Osteoblast (primary cell): ENCODE measurements at regions not wholly inside any gene's neighbourhood (a gene's known extent, or its start where the extent isn't known, plus 50 kb on each side); places are given as distances from the start of the nearest gene placed in this dataset.
A peak's percentile ranks its signal among the peaks of the same experiment; 100 is the strongest.

Experiments used
- DNase-seq: peaks from one replicate; pipeline ENCODE4 v3.0.0; 2011; ENCODE audit warnings: low spot score, mixed read lengths; ENCODE audit not compliant: insufficient read length; ENCODE audit errors: missing footprints
- H2AFZ ChIP-seq: 2 replicates; pipeline ENCODE4 v1.6.0; 2011; ENCODE audit warnings: mild to moderate bottlenecking, low read length
- H3K27ac ChIP-seq: 2 replicates; pipeline ENCODE4 v1.5.1; 2011; ENCODE audit warnings: mild to moderate bottlenecking, low read depth, low read length, moderate library complexity
- H3K27me3 ChIP-seq: 2 replicates; pipeline ENCODE4 v1.6.0; 2012; ENCODE audit warnings: mild to moderate bottlenecking, control low read depth, inconsistent platforms, low read length, moderate library complexity; ENCODE audit not compliant: insufficient read depth
- H3K36me3 ChIP-seq: 2 replicates; pipeline ENCODE4 v1.5.1; 2011; ENCODE audit warnings: mild to moderate bottlenecking, low read length, control low read depth, moderate library complexity; ENCODE audit not compliant: insufficient read depth
- H3K4me1 ChIP-seq: 2 replicates; pipeline ENCODE4 v1.5.1; 2011; ENCODE audit warnings: mild to moderate bottlenecking, low read length, control low read depth, moderate library complexity; ENCODE audit not compliant: insufficient read depth
- H3K4me2 ChIP-seq: 2 replicates; pipeline ENCODE4 v1.6.0; 2011; ENCODE audit warnings: mild to moderate bottlenecking, low read length; ENCODE audit not compliant: insufficient read depth
- H3K4me3 ChIP-seq: fragments of 200-600 bp; sonication (generic); 3 replicates; pipeline ENCODE4 v1.5.1; 2012; ENCODE audit warnings: mild to moderate bottlenecking, low read length, inconsistent platforms; ENCODE audit not compliant: insufficient read depth
- H3K79me2 ChIP-seq: 2 replicates; pipeline ENCODE4 v1.6.0; 2012; ENCODE audit warnings: mild to moderate bottlenecking, low read length, control low read depth, inconsistent platforms; ENCODE audit not compliant: insufficient read depth
- H3K9me3 ChIP-seq: 2 replicates; pipeline ENCODE4 v1.5.1; 2011; ENCODE audit warnings: low read depth, low read length, control low read depth
- H4K20me1 ChIP-seq: 2 replicates; pipeline ENCODE4 v1.6.0; 2012; ENCODE audit warnings: mild to moderate bottlenecking, low read length, control low read depth; ENCODE audit not compliant: insufficient read depth
- TF ChIP-seq, protein P1 (sequence below): IDR thresholded peaks from 2 replicates; pipeline ENCODE4 v1.5.1; 2011; ENCODE audit warnings: mild to moderate bottlenecking, low read depth, low read length, moderate library complexity; ENCODE audit errors: extremely low read depth

DNA sequence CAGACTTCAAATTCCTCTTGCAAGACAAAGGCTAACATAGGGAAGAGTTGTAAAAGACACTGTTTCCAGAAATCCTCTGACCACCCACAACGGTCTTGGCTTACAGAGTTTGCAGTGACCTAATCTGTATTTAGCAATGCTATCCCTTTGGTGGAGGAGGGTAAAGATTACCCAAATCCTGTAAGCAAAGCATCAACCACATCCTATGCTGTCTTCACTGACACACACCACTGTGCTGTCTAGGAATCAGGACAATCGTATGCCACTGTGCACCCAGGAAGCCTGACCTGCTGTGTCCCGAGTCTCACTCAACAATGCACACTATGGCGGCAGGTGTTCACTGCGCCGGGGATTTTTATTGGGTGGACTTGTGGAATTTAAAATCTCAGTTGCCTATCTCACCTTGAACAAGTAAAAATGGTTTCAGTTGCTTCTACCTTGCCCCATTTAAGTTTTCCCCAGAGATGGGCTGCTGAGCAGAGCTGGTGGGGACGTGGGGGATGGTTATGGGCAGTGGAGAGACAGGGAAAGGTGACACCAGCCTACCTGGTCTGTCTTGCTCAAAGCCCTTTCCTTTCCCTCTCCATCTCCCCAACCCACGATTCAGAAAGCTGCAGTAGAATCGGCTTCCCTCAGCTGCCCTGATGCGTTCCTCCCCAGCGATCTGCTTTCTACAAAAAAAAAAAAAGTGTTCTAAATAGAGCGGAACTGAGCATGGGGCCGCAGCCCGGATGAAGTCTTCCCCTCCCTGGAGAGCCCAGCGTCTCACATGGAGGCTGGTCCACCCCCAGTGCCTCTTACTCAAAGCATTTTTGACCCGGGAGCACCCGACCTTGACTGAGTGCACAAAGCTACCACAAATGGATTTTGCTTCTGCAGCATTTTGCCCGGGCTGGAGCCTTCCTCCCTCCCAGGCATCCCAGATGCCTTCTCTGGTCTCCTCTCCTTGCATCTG, 271.5 kb downstream of the SOX9 start:
- peaks cover 60% of the 10 kb centered on the region for H3K4me1 ChIP-seq
- no peak overlapping the region for H3K4me3 ChIP-seq
- H3K27me3 ChIP-seq = no peaks in the 10 kb centered on the region
- H3K79me2 ChIP-seq = no peaks in the 10 kb centered on the region
- peak overlapping the region; percentile 57 for H3K27ac ChIP-seq
- no peaks in the 10 kb centered on the region for H3K9me3 ChIP-seq
- H4K20me1 ChIP-seq = no peaks in the 10 kb centered on the region
- H2AFZ ChIP-seq = no peak overlapping the region
- no peaks in the 10 kb centered on the region for H3K36me3 ChIP-seq
- peak; percentile 89 for DNase-seq
- TF ChIP-seq, protein P1, sequence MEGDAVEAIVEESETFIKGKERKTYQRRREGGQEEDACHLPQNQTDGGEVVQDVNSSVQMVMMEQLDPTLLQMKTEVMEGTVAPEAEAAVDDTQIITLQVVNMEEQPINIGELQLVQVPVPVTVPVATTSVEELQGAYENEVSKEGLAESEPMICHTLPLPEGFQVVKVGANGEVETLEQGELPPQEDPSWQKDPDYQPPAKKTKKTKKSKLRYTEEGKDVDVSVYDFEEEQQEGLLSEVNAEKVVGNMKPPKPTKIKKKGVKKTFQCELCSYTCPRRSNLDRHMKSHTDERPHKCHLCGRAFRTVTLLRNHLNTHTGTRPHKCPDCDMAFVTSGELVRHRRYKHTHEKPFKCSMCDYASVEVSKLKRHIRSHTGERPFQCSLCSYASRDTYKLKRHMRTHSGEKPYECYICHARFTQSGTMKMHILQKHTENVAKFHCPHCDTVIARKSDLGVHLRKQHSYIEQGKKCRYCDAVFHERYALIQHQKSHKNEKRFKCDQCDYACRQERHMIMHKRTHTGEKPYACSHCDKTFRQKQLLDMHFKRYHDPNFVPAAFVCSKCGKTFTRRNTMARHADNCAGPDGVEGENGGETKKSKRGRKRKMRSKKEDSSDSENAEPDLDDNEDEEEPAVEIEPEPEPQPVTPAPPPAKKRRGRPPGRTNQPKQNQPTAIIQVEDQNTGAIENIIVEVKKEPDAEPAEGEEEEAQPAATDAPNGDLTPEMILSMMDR = no peak
- peak overlapping the region; percentile 44 for H3K4me2 ChIP-seq

DNA sequence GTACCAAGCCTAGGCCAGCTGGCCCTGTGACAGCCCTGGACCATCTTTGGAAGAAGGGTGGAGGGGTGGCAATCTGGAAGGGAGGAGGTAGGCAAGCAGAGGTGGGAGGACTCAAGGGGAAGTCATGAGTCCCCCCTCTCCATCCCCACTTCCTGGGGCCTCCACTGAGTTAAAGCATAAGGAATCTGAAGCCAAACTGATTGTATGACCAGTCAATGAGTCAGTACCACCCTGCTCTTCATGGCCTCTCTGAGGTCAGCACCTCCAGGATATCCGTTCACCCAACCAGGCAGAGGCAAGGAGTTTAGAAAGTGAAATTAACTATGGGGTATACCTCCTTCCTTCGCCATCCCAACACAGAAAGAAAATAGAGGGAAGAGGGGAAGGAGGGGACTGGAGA, 272.7 kb downstream of the SOX9 start:
- peak overlapping the region; percentile 58 for H3K27ac ChIP-seq
- peak overlapping the region; percentile 73 for H3K4me2 ChIP-seq
- H3K4me3 ChIP-seq = peak overlapping the region; percentile 10

DNA sequence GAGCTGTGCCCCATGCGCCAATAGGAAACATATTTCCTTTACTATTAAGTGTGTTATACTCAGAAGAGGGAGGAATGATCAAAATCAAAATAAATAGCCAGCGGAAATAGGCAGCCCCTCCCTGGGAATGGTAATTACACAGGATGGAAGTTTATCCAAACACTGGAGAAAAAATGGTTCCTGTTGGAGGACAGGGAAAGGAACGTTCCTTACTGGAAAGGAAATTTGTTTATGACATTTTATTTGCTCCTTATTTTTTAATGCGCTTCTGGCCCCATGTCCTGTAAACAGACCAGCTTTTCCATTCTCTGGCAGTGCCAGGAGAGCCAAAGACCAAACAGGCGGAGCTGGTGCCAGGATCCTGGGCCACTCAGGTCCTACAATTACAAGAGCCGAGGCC, 273.7 kb downstream of the SOX9 start:
- H4K20me1 ChIP-seq = no peaks in the 10 kb centered on the region
- DNase-seq = no peak
- peak overlapping the region; percentile 58 for H3K27ac ChIP-seq
- peaks cover 53% of the 10 kb centered on the region for H3K4me1 ChIP-seq
- TF ChIP-seq, protein P1 = no peak
- no peaks in the 10 kb centered on the region for H3K9me3 ChIP-seq
- no peak overlapping the region for H3K4me3 ChIP-seq
- H2AFZ ChIP-seq = peak overlapping the region; percentile 20
- H3K4me2 ChIP-seq = no peak overlapping the region
- H3K36me3 ChIP-seq = no peaks in the 10 kb centered on the region
- no peaks in the 10 kb centered on the region for H3K27me3 ChIP-seq
- H3K79me2 ChIP-seq = no peaks in the 10 kb centered on the region

More for the DNA sequence above, 272.7 kb downstream of the SOX9 start:
- no peaks in the 10 kb centered on the region for H3K27me3 ChIP-seq
- H3K9me3 ChIP-seq = no peaks in the 10 kb centered on the region
- TF ChIP-seq, protein P1 = no peak
- peaks cover 58% of the 10 kb centered on the region for H3K4me1 ChIP-seq
- peak; percentile 95 for DNase-seq
- H4K20me1 ChIP-seq = no peaks in the 10 kb centered on the region
- no peaks in the 10 kb centered on the region for H3K79me2 ChIP-seq
- H3K36me3 ChIP-seq = no peaks in the 10 kb centered on the region
- H2AFZ ChIP-seq = peak overlapping the region; percentile 59

DNA sequence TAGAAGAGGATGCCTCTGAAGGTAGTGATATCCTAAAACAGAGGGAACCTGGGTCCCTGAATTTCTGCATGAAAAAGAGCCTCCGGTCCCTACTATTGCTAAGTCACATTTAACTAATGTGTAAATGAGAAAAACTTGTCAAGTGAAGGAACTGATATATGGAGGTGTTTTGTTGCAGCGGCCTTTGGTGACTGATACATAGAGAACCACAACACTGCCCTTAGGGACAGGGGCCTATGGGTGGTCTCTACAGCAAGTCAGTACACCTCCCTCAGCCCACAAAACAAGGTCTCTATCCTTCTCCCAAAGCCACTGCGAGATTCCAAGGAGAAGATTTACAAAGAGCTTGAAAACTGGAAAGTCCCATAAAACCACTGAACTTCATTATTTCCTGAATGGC, 275.3 kb downstream of the SOX9 start:
- Histone ChIP-seq H2AFZ (no peak overlapping the region), H3K4me2 (no peak overlapping the region), H3K27ac (no peak overlapping the region)

More for the DNA sequence above, 275.3 kb downstream of the SOX9 start:
- TF ChIP-seq, protein P1 = no peak
- no peaks in the 10 kb centered on the region for H4K20me1 ChIP-seq
- DNase-seq = no peak
- H3K4me3 ChIP-seq = no peak overlapping the region
- peaks cover 47% of the 10 kb centered on the region for H3K4me1 ChIP-seq
- H3K27me3 ChIP-seq = no peaks in the 10 kb centered on the region
- H3K9me3 ChIP-seq = no peaks in the 10 kb centered on the region
- H3K36me3 ChIP-seq = no peaks in the 10 kb centered on the region
- no peaks in the 10 kb centered on the region for H3K79me2 ChIP-seq
